ENCODE measurements at regions not wholly inside any gene's neighbourhood (a gene's known extent, or its start where the extent isn't known, plus 50 kb on each side); places are given as distances from the start of the nearest gene placed in this dataset.

GRCh38 chr13:58994077-58994476 is 1169.7 kb downstream of the DIAPH3 start:
- H3K4me3 Mint-ChIP-seq (ENCODE audit: unreplicated experiment): no peak overlapping the region
- CTCF ChIA-PET: interaction anchor here (0.6 kb wide), 1 partner anchor 515 kb away, joined by 3 read pairs; no protein-coding TSS in a partner anchor
- H3K27me3 Mint-ChIP-seq (ENCODE audit: insufficient read depth, unreplicated experiment): no peaks in the 10 kb centered on the region
- no peaks in the 10 kb centered on the region for H3K36me3 Mint-ChIP-seq (ENCODE audit: insufficient read depth, unreplicated experiment)
- no peak for DNase-seq (ENCODE audit: unreplicated experiment)
- no peak for TF ChIP-seq CTCF (IDR thresholded peaks at IDR 0.05; ENCODE audit: unreplicated experiment)
- intact Hi-C loops (cut with micrococcal nuclease): no loop called here
- no peaks in the 10 kb centered on the region for H3K9me3 Mint-ChIP-seq (ENCODE audit: unreplicated experiment)
- no peak overlapping the region for H3K27ac Mint-ChIP-seq (ENCODE audit: low read depth, unreplicated experiment)
- no peaks in the 10 kb centered on the region for H3K4me1 Mint-ChIP-seq (ENCODE audit: insufficient read depth, unreplicated experiment)
- POLR2A ChIA-PET: no interaction called here
- BruUV-seq (replicated peaks): no TSS peak

- H3K4me3 Mint-ChIP-seq (ENCODE audit: unreplicated experiment): no peak overlapping the region
- intact Hi-C loops (cut with micrococcal nuclease): no loop called here
- no peaks in the 10 kb centered on the region for H3K9me3 Mint-ChIP-seq (ENCODE audit: unreplicated experiment)
- BruUV-seq (replicated peaks): no TSS peak
- POLR2A ChIA-PET: no interaction called here
- no peaks in the 10 kb centered on the region for H3K36me3 Mint-ChIP-seq (ENCODE audit: insufficient read depth, unreplicated experiment)
- no peak overlapping the region for H3K27ac Mint-ChIP-seq (ENCODE audit: low read depth, unreplicated experiment)
- CTCF ChIA-PET: no interaction called here
- H3K27me3 Mint-ChIP-seq (ENCODE audit: insufficient read depth, unreplicated experiment): no peaks in the 10 kb centered on the region
- TF ChIP-seq CTCF (IDR thresholded peaks at IDR 0.05; ENCODE audit: unreplicated experiment): no peak
- no peak for DNase-seq (ENCODE audit: unreplicated experiment)
- no peaks in the 10 kb centered on the region for H3K4me1 Mint-ChIP-seq (ENCODE audit: insufficient read depth, unreplicated experiment)
Measured at GRCh38 chr13:58994777-58995176, 1169.0 kb downstream of the DIAPH3 start.

- Mint-ChIP-seq H3K4me3 (ENCODE audit: unreplicated experiment) (no peak overlapping the region), H3K36me3 (ENCODE audit: insufficient read depth, unreplicated experiment) (no peaks in the 10 kb centered on the region), H3K9me3 (ENCODE audit: unreplicated experiment) (no peaks in the 10 kb centered on the region), H3K27me3 (ENCODE audit: insufficient read depth, unreplicated experiment) (no peaks in the 10 kb centered on the region), H3K4me1 (ENCODE audit: insufficient read depth, unreplicated experiment) (no peaks in the 10 kb centered on the region), H3K27ac (ENCODE audit: low read depth, unreplicated experiment) (no peak overlapping the region)
- intact Hi-C loops (cut with micrococcal nuclease): no loop called here
- no peak for DNase-seq (ENCODE audit: unreplicated experiment)
- TF ChIP-seq CTCF (IDR thresholded peaks at IDR 0.05; ENCODE audit: unreplicated experiment): no peak
- CTCF ChIA-PET: interaction anchor here (1.1 kb wide), 1 partner anchor 17 kb away, joined by 3 read pairs; no protein-coding TSS in a partner anchor
- BruUV-seq (replicated peaks): no TSS peak
- POLR2A ChIA-PET: no interaction called here
Measured at GRCh38 chr13:58998716-58999115, 1165.0 kb downstream of the DIAPH3 start.

- no peaks in the 10 kb centered on the region for H3K27me3 Mint-ChIP-seq (ENCODE audit: insufficient read depth, unreplicated experiment)
- TF ChIP-seq CTCF (IDR thresholded peaks at IDR 0.05; ENCODE audit: unreplicated experiment): no peak
- intact Hi-C loops (cut with micrococcal nuclease): no loop called here
- no TSS peak for BruUV-seq (replicated peaks)
- H3K4me1 Mint-ChIP-seq (ENCODE audit: insufficient read depth, unreplicated experiment): no peaks in the 10 kb centered on the region
- no peak overlapping the region for H3K4me3 Mint-ChIP-seq (ENCODE audit: unreplicated experiment)
- POLR2A ChIA-PET: no interaction called here
- H3K9me3 Mint-ChIP-seq (ENCODE audit: unreplicated experiment): no peaks in the 10 kb centered on the region
- CTCF ChIA-PET: interaction anchor here (1.1 to 1.7 kb wide), 2 partner anchors 12 to 19 kb away, joined by 3 to 4 read pairs; no protein-coding TSS in a partner anchor
- H3K36me3 Mint-ChIP-seq (ENCODE audit: insufficient read depth, unreplicated experiment): no peaks in the 10 kb centered on the region
- no peak for DNase-seq (ENCODE audit: unreplicated experiment)
- H3K27ac Mint-ChIP-seq (ENCODE audit: low read depth, unreplicated experiment): no peak overlapping the region
Measured at GRCh38 chr13:58999851-59000250, 1163.9 kb downstream of the DIAPH3 start.
